Immature natural killer cell (primary cell): ENCODE measurements at regions not wholly inside any gene's neighbourhood (a gene's known extent, or its start where the extent isn't known, plus 50 kb on each side); places are given as distances from the start of the nearest gene placed in this dataset.

Source experiments
- DNase-seq, 3 donors: peaks; one replicate each; pipeline ENCODE4 v3.0.0; 2022; ENCODE audit warnings: mixed read lengths in 1 of 3
- H3K27ac Mint-ChIP-seq, 6 donors: one replicate each; pipeline ENCODE4 v1.8.0; 2020; ENCODE audit warnings: mixed read lengths in 6 of 6, mild to moderate bottlenecking in 5 of 6, inconsistent platforms in 4 of 6, moderate library complexity in 3 of 6
- H3K27me3 Mint-ChIP-seq, 3 donors: one replicate each; pipeline ENCODE4 v1.8.0; 2020 to 2021; ENCODE audit warnings: low read depth in 3 of 3, mild to moderate bottlenecking in 3 of 3, mixed read lengths in 3 of 3, moderate library complexity in 3 of 3, inconsistent platforms in 1 of 3
- H3K36me3 Mint-ChIP-seq, 3 donors: one replicate each; pipeline ENCODE4 v1.8.0; 2020; ENCODE audit warnings: mixed read lengths in 3 of 3, inconsistent platforms in 2 of 3, mild to moderate bottlenecking in 2 of 3
- H3K4me1 Mint-ChIP-seq, 2 donors: one replicate each; pipeline ENCODE4 v1.8.0; 2020; ENCODE audit warnings: inconsistent platforms in 2 of 2, mild to moderate bottlenecking in 2 of 2, mixed read lengths in 2 of 2, moderate library complexity in 1 of 2
- H3K4me3 Mint-ChIP-seq, 5 donors: one replicate each; pipeline ENCODE4 v1.8.0; 2020; ENCODE audit warnings: mild to moderate bottlenecking in 5 of 5, mixed read lengths in 5 of 5, inconsistent platforms in 3 of 5, moderate library complexity in 3 of 5
- H3K9me3 Mint-ChIP-seq, 6 donors: one replicate each; pipeline ENCODE4 v1.8.0; 2020; ENCODE audit warnings: mild to moderate bottlenecking in 6 of 6, mixed read lengths in 6 of 6, inconsistent platforms in 4 of 6, moderate library complexity in 3 of 6

GRCh38 chr5:2013301-2014057 is 130.8 kb upstream of the IRX4 start:
- no peaks in the 10 kb centered on the region for H3K4me1 Mint-ChIP-seq
- H3K9me3 Mint-ChIP-seq: peaks cover 0 to 2% (median 0%) of the 10 kb centered on the region in 6 donors
- no peak overlapping the region for H3K4me3 Mint-ChIP-seq
- H3K27me3 Mint-ChIP-seq: peaks cover 0 to 2% (median 0%) of the 10 kb centered on the region in 3 donors
- no peaks in the 10 kb centered on the region for H3K36me3 Mint-ChIP-seq
- no peak for DNase-seq
- H3K27ac Mint-ChIP-seq: no peak overlapping the region

GRCh38 chr5:2012885-2013284 is 130.2 kb upstream of the IRX4 start:
- Mint-ChIP-seq H3K27me3 (peaks cover 0 to 2% (median 0%) of the 10 kb centered on the region in 3 donors), H3K4me3 (no peak overlapping the region), H3K36me3 (no peaks in the 10 kb centered on the region), H3K9me3 (peaks cover 0 to 2% (median 0%) of the 10 kb centered on the region in 6 donors), H3K4me1 (no peaks in the 10 kb centered on the region), H3K27ac (no peak overlapping the region)
- DNase-seq: no peak

- Mint-ChIP-seq H3K36me3 (no peaks in the 10 kb centered on the region), H3K4me1 (no peaks in the 10 kb centered on the region), H3K27me3 (peaks cover 0 to 2% (median 0%) of the 10 kb centered on the region in 3 donors), H3K9me3 (peaks cover 0 to 2% (median 0%) of the 10 kb centered on the region in 6 donors), H3K4me3 (no peak overlapping the region), H3K27ac (no peak overlapping the region)
- no peak for DNase-seq
Observed at GRCh38 chr5:2011481-2012411, 129.0 kb upstream of the IRX4 start.

GRCh38 chr5:2010940-2011339 is 128.2 kb upstream of the IRX4 start:
- no peak overlapping the region for H3K4me3 Mint-ChIP-seq
- H3K36me3 Mint-ChIP-seq: no peaks in the 10 kb centered on the region
- H3K27ac Mint-ChIP-seq: no peak overlapping the region
- peaks cover 0 to 2% (median 0%) of the 10 kb centered on the region in 3 donors for H3K27me3 Mint-ChIP-seq
- H3K4me1 Mint-ChIP-seq: no peaks in the 10 kb centered on the region
- no peak for DNase-seq
- H3K9me3 Mint-ChIP-seq: peaks cover 0 to 2% (median 0%) of the 10 kb centered on the region in 6 donors

GRCh38 chr5:2009986-2010914 is 127.5 kb upstream of the IRX4 start:
- H3K36me3 Mint-ChIP-seq: no peaks in the 10 kb centered on the region
- no peak overlapping the region for H3K27ac Mint-ChIP-seq
- H3K4me1 Mint-ChIP-seq: no peaks in the 10 kb centered on the region
- DNase-seq: no peak
- H3K9me3 Mint-ChIP-seq: peaks cover 0 to 2% (median 0%) of the 10 kb centered on the region in 6 donors
- H3K4me3 Mint-ChIP-seq: no peak overlapping the region
- H3K27me3 Mint-ChIP-seq: peaks cover 0 to 3% (median 0%) of the 10 kb centered on the region in 3 donors

GRCh38 chr5:2008851-2009629 is 126.3 kb upstream of the IRX4 start:
- Mint-ChIP-seq H3K36me3 (no peaks in the 10 kb centered on the region), H3K27me3 (peaks cover 0 to 4% (median 0%) of the 10 kb centered on the region in 3 donors), H3K27ac (no peak overlapping the region), H3K4me3 (no peak overlapping the region), H3K4me1 (no peaks in the 10 kb centered on the region), H3K9me3 (no peaks in the 10 kb centered on the region)
- no peak for DNase-seq

- Mint-ChIP-seq H3K4me3 (no peak overlapping the region), H3K36me3 (no peaks in the 10 kb centered on the region), H3K9me3 (no peaks in the 10 kb centered on the region), H3K27me3 (peaks cover 0 to 4% (median 2%) of the 10 kb centered on the region in 3 donors), H3K4me1 (no peaks in the 10 kb centered on the region), H3K27ac (no peak overlapping the region)
- DNase-seq: no peak
Observed at GRCh38 chr5:2007878-2008501, 125.3 kb upstream of the IRX4 start.

GRCh38 chr5:2007496-2007877 is 124.8 kb upstream of the IRX4 start:
- Mint-ChIP-seq H3K4me3 (no peak overlapping the region), H3K27ac (no peak overlapping the region), H3K4me1 (no peaks in the 10 kb centered on the region), H3K27me3 (peaks cover 0 to 8% (median 2%) of the 10 kb centered on the region in 3 donors), H3K36me3 (no peaks in the 10 kb centered on the region), H3K9me3 (no peaks in the 10 kb centered on the region)
- no peak for DNase-seq

- Mint-ChIP-seq H3K36me3 (no peaks in the 10 kb centered on the region), H3K9me3 (no peaks in the 10 kb centered on the region), H3K4me3 (no peak overlapping the region), H3K4me1 (no peaks in the 10 kb centered on the region), H3K27ac (no peak overlapping the region), H3K27me3 (peaks cover 0 to 8% (median 2%) of the 10 kb centered on the region in 3 donors)
- no peak for DNase-seq
Observed at GRCh38 chr5:2006971-2007291, 124.2 kb upstream of the IRX4 start.

- Mint-ChIP-seq H3K4me1 (no peaks in the 10 kb centered on the region), H3K4me3 (no peak overlapping the region), H3K9me3 (no peaks in the 10 kb centered on the region), H3K27ac (no peak overlapping the region), H3K27me3 (peaks cover under 1 to 8% (median 2%) of the 10 kb centered on the region in 3 donors), H3K36me3 (no peaks in the 10 kb centered on the region)
- no peak for DNase-seq
Observed at GRCh38 chr5:2006193-2006970, 123.7 kb upstream of the IRX4 start.

GRCh38 chr5:2005101-2006041 is 122.6 kb upstream of the IRX4 start:
- Mint-ChIP-seq H3K36me3 (no peaks in the 10 kb centered on the region), H3K9me3 (no peaks in the 10 kb centered on the region), H3K27ac (no peak overlapping the region), H3K27me3 (peaks cover 5 to 12% (median 7%) of the 10 kb centered on the region in 3 donors), H3K4me1 (no peaks in the 10 kb centered on the region), H3K4me3 (no peak overlapping the region)
- DNase-seq: no peak
